ENCODE measurements at regions not wholly inside any gene's neighbourhood (a gene's known extent, or its start where the extent isn't known, plus 50 kb on each side); places are given as distances from the start of the nearest gene placed in this dataset.

GRCh38 chr2:236971131-236971821 lies 114.4 kb upstream of the COPS8 start (continued):
- TF ChIP-seq ASH2L (IDR thresholded peaks at IDR 0.05; ENCODE audit: low read length) (no peak), JUN (IDR thresholded peaks at IDR 0.05; ENCODE audit: low read depth, low read length) (no peak), POLR2AphosphoS5 (IDR thresholded peaks at IDR 0.05; ENCODE audit: low read depth, low read length) (no peak), SIRT6 (IDR thresholded peaks at IDR 0.05; ENCODE audit: low read length) (no peak)

Data from H1 (cell line).